Epithelial cell of esophagus (primary cell): ENCODE measurements at regions not wholly inside any gene's neighbourhood (a gene's known extent, or its start where the extent isn't known, plus 50 kb on each side); places are given as distances from the start of the nearest gene placed in this dataset.

ENCODE experiments used
- DNase-seq: peaks from one replicate; pipeline ENCODE4 v3.0.0; 2010; ENCODE audit warnings: low read depth
- H3K4me3 ChIP-seq: 2 replicates; pipeline ENCODE4 v1.5.1; 2011; ENCODE audit warnings: mild to moderate bottlenecking, low read length, control low read depth
- CTCF ChIP-seq: IDR thresholded peaks from 2 replicates; pipeline ENCODE4 v1.5.1; 2011; ENCODE audit warnings: low read depth, mild to moderate bottlenecking, low read length, control low read depth, inconsistent platforms; ENCODE audit not compliant: insufficient read depth; ENCODE audit errors: missing control alignments

- DNase-seq: peak; percentile 21
- no peak for TF ChIP-seq CTCF
- H3K4me3 ChIP-seq: no peak overlapping the region
Measured at GRCh38 chr4:12165616-12166015, 736.9 kb upstream of the HS3ST1 start.

- no peak for DNase-seq
- no peak for TF ChIP-seq CTCF
- no peak overlapping the region for H3K4me3 ChIP-seq
Measured at GRCh38 chr4:12146339-12146738, 717.6 kb upstream of the HS3ST1 start.

GRCh38 chr4:12145768-12146167 is 717.1 kb upstream of the HS3ST1 start:
- DNase-seq: no peak
- TF ChIP-seq CTCF: no peak
- no peak overlapping the region for H3K4me3 ChIP-seq

GRCh38 chr4:12145106-12145505 is 716.4 kb upstream of the HS3ST1 start:
- TF ChIP-seq CTCF: no peak
- no peak for DNase-seq

GRCh38 chr4:12144051-12144450 is 715.4 kb upstream of the HS3ST1 start:
- peak; percentile 41 for DNase-seq
- TF ChIP-seq CTCF: no peak
- no peak overlapping the region for H3K4me3 ChIP-seq

More at GRCh38 chr4:12145106-12145505, 716.4 kb upstream of the HS3ST1 start:
- H3K4me3 ChIP-seq: no peak overlapping the region

- no peak for TF ChIP-seq CTCF
- DNase-seq: no peak
- H3K4me3 ChIP-seq: no peak overlapping the region
Measured at GRCh38 chr4:12140864-12141263, 712.2 kb upstream of the HS3ST1 start.

- no peak overlapping the region for H3K4me3 ChIP-seq
- DNase-seq: no peak
- no peak for TF ChIP-seq CTCF
Measured at GRCh38 chr4:12139296-12139695, 710.6 kb upstream of the HS3ST1 start.
